RWPE2 (cell line): ENCODE measurements at regions not wholly inside any gene's neighbourhood (a gene's known extent, or its start where the extent isn't known, plus 50 kb on each side); places are given as distances from the start of the nearest gene placed in this dataset.

Experiments
- ATAC-seq: fragments of 200-7000 bp; cut with Tn5 transposase; 3 replicates; pipeline ENCODE4 v1.9.1; 2021; ENCODE audit warnings: low read depth
- DNase-seq: peaks from one replicate; pipeline ENCODE4 v3.0.0-alpha.2; 2020; ENCODE audit warnings: low spot score
- H3K27ac ChIP-seq: fragments of 450-650 bp; 2 replicates; pipeline ENCODE4 v1.5.1; 2017; ENCODE audit warnings: mild to moderate bottlenecking; ENCODE audit not compliant: poor library complexity, severe bottlenecking
- H3K27me3 ChIP-seq: fragments of 250-450 bp; sonication (Bioruptor Pico); 2 replicates; pipeline ENCODE4 v1.5.1; 2021; ENCODE audit warnings: mild to moderate bottlenecking, moderate library complexity; ENCODE audit not compliant: insufficient read depth, poor library complexity, severe bottlenecking
- H3K36me3 ChIP-seq: fragments of 250-450 bp; sonication (Bioruptor Pico); 2 replicates; pipeline ENCODE4 v1.5.1; 2020; ENCODE audit warnings: low read depth, mild to moderate bottlenecking, moderate library complexity
- H3K4me1 ChIP-seq: fragments of 250-450 bp; sonication (Bioruptor Pico); 2 replicates; pipeline ENCODE4 v1.5.1; 2021; ENCODE audit warnings: mild to moderate bottlenecking, moderate library complexity; ENCODE audit not compliant: insufficient read depth, poor library complexity, severe bottlenecking
- H3K4me3 ChIP-seq: fragments of 250-450 bp; sonication (Bioruptor Pico); 2 replicates; pipeline ENCODE4 v1.5.1; 2021; ENCODE audit warnings: mild to moderate bottlenecking, moderate library complexity; ENCODE audit not compliant: severe bottlenecking
- H3K9me3 ChIP-seq: fragments of 250-450 bp; sonication (Bioruptor Pico); 2 replicates; pipeline ENCODE4 v1.5.1; 2021; ENCODE audit warnings: mild to moderate bottlenecking, moderate library complexity; ENCODE audit not compliant: severe bottlenecking
- CTCF ChIP-seq: fragments of 450-650 bp; IDR thresholded peaks from one replicate; pipeline ENCODE4 v1.5.1; 2017; ENCODE audit warnings: mild to moderate bottlenecking, moderate library complexity; ENCODE audit not compliant: poor library complexity, severe bottlenecking

DNA sequence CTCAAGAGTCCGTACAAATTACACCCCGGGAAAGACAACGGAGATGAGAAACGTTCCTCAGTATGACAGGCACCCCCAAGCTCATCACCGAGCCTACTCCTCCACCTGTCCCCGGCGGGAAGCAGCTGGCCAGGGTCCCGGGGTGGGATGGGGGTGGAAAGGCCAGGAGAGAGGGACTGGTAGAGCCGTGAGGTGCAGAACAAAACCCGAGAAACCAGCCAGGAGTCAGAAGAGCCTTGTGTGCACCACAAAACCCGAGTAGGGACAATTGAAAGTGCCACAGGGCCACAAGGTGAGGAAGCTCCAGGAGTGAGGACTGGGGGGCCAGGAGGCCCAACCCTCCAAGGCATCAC is 75.5 kb upstream of the SALL3 start:
- Histone ChIP-seq H3K9me3 (no peaks in the 10 kb centered on the region), H3K36me3 (no peaks in the 10 kb centered on the region)

GRCh38 chr18:78905334-78905733 is 74.3 kb upstream of the SALL3 start:
- Histone ChIP-seq H3K27me3 (no peaks in the 10 kb centered on the region), H3K27ac (no peak overlapping the region), H3K9me3 (no peaks in the 10 kb centered on the region), H3K4me1 (no peaks in the 10 kb centered on the region), H3K36me3 (no peaks in the 10 kb centered on the region), H3K4me3 (no peak overlapping the region)
- DNase-seq (no peak), ATAC-seq (no peak)
- TF ChIP-seq CTCF, result no peak

More for the DNA sequence above, 75.5 kb upstream of the SALL3 start:
- H3K4me1 ChIP-seq, result no peaks in the 10 kb centered on the region
- no peak for TF ChIP-seq CTCF
- no peaks in the 10 kb centered on the region for H3K27me3 ChIP-seq
- no peak for ATAC-seq
- H3K4me3 ChIP-seq, result no peak overlapping the region
- H3K27ac ChIP-seq, result no peak overlapping the region
- DNase-seq, result no peak

DNA sequence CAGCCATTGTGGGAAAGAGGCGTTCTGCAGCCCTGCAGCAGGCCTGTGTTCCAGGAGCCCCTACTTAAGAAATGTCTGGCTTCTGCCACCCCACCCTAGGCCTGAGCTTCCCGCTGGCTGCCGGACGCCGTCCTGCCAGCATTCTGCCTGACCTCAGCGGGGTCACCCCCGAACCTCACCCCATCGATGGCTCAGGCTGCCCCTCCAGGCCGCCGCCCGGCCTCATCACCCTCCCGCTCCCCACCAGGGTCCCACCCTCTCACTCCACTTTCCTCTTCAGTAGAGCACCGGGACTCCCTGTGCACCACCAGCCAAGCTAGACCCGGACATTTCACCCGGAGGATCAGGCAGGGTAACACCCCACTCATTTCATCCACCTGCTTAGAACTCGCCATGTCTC is 73.6 kb upstream of the SALL3 start:
- ATAC-seq (no peak), DNase-seq (no peak)
- H3K36me3 ChIP-seq, result no peaks in the 10 kb centered on the region
- no peak overlapping the region for H3K4me3 ChIP-seq
- no peaks in the 10 kb centered on the region for H3K4me1 ChIP-seq
- H3K27ac ChIP-seq, result no peak overlapping the region
- no peaks in the 10 kb centered on the region for H3K9me3 ChIP-seq
- no peaks in the 10 kb centered on the region for H3K27me3 ChIP-seq
- no peak for TF ChIP-seq CTCF

GRCh38 chr18:78908462-78909260 is 71.0 kb upstream of the SALL3 start:
- no peak overlapping the region for H3K4me3 ChIP-seq
- no peaks in the 10 kb centered on the region for H3K4me1 ChIP-seq
- DNase-seq (no peak), ATAC-seq (no peak)
- no peaks in the 10 kb centered on the region for H3K9me3 ChIP-seq
- TF ChIP-seq CTCF, result no peak
- H3K27ac ChIP-seq, result no peak overlapping the region
- H3K36me3 ChIP-seq, result no peaks in the 10 kb centered on the region
- H3K27me3 ChIP-seq, result no peaks in the 10 kb centered on the region

- no peaks in the 10 kb centered on the region for H3K36me3 ChIP-seq
- no peak overlapping the region for H3K27ac ChIP-seq
- H3K4me3 ChIP-seq, result no peak overlapping the region
- TF ChIP-seq CTCF, result no peak
- no peaks in the 10 kb centered on the region for H3K4me1 ChIP-seq
- H3K9me3 ChIP-seq, result no peaks in the 10 kb centered on the region
- H3K27me3 ChIP-seq, result no peaks in the 10 kb centered on the region
- no peak for ATAC-seq
- DNase-seq, result no peak
These were observed 67.8 kb upstream of the SALL3 start for GRCh38 chr18:78911751-78912283.
